ENCODE measurements at regions not wholly inside any gene's neighbourhood (a gene's known extent, or its start where the extent isn't known, plus 50 kb on each side); places are given as distances from the start of the nearest gene placed in this dataset.

- FAIRE-seq (no peak), DNase-seq (ENCODE audit: low read depth, low spot score) (no peak), ATAC-seq (no peak)
- no peak overlapping the region for H3K27ac ChIP-seq (ENCODE audit: control insufficient read depth, insufficient read depth)
- H4K20me1 ChIP-seq (ENCODE audit: control insufficient read depth, insufficient read depth): no peaks in the 10 kb centered on the region
- no peak overlapping the region for H3K4me2 ChIP-seq (ENCODE audit: control insufficient read depth, insufficient read depth)
- BruUV-seq (replicated peaks): no TSS peak
- H3K36me3 ChIP-seq (ENCODE audit: control insufficient read depth in 2 of 2, insufficient read depth in 2 of 2, low read length in 1 of 2): no peaks in the 10 kb centered on the region
- H3K4me3 ChIP-seq: no peak overlapping the region
- no peak overlapping the region for H2AFZ ChIP-seq (ENCODE audit: control insufficient read depth, low read depth, low read length)
- no peaks in the 10 kb centered on the region for H3K27me3 ChIP-seq (replicated peaks in 1 of 2; ENCODE audit: control insufficient read depth in 2 of 2, insufficient read depth in 2 of 2, low read length in 1 of 2)
- RAD21 ChIA-PET (ENCODE audit: unreplicated experiment): no interaction called here
- H3K79me2 ChIP-seq (ENCODE audit: control insufficient read depth, insufficient read depth, low read length): no peaks in the 10 kb centered on the region
- in situ Hi-C loops (cut with MboI): no loop called here
- 25% methylated on average over 2 of the region's 2 CpGs for WGBS (ENCODE audit: insufficient coverage, insufficient replicate concordance, low lambda C conversion rate, missing lambda C conversion rate)
- H3K9ac ChIP-seq (ENCODE audit: control insufficient read depth, insufficient read depth, low read length): no peak overlapping the region
- SMC1A ChIA-PET (ENCODE audit: uncharacterized antibody, unreplicated experiment): no interaction called here
- POLR2A ChIA-PET: no interaction called here
- no peaks in the 10 kb centered on the region for H3K9me3 ChIP-seq (replicated peaks; ENCODE audit: control insufficient read depth, insufficient read depth, low read length)
- intact Hi-C loops (cut with micrococcal nuclease; ENCODE audit: unreplicated experiment): no loop called here
- CTCF ChIA-PET: interaction anchor here (2.1 kb wide), 1 partner anchor 14 kb away, joined by 4 read pairs; no protein-coding TSS in a partner anchor
- H3K4me1 ChIP-seq (ENCODE audit: control insufficient read depth, insufficient read depth, low read length): peaks cover 2% of the 10 kb centered on the region
- TF ChIP-seq MYB (IDR thresholded peaks at IDR 0.05; ENCODE audit: borderline replicate concordance, low read depth, low read length) (no peak), POU2F2 (IDR thresholded peaks at IDR 0.05; ENCODE audit: borderline replicate concordance, low read depth, low read length) (no peak), ZSCAN29 (IDR thresholded peaks at IDR 0.05) (no peak), USF1 (IDR thresholded peaks at IDR 0.05; ENCODE audit: borderline replicate concordance, extremely low read length, insufficient read depth, low read depth, low read length) (no peak), CBX5 (IDR thresholded peaks at IDR 0.05; ENCODE audit: low read depth) (no peak), RFX5 (IDR thresholded peaks at IDR 0.05; ENCODE audit: low read depth, low read length) (no peak), POLR2AphosphoS5 (IDR thresholded peaks at IDR 0.05; ENCODE audit: low read length) (no peak), CHD2 (IDR thresholded peaks at IDR 0.05; ENCODE audit: borderline replicate concordance, low read depth, low read length) (no peak), SIN3A (IDR thresholded peaks at IDR 0.05; ENCODE audit: low read depth, low read length) (no peak), NR2C1 (IDR thresholded peaks at IDR 0.05) (no peak), NRF1 (conservative IDR thresholded peaks at IDR 0.05; ENCODE audit: low read depth, low read length) (no peak), ELK1 (IDR thresholded peaks at IDR 0.05; ENCODE audit: low read depth, low read length) (no peak)
These were observed 101.6 kb downstream of the METRNL start for GRCh38 chr17:83180996-83181481.

All from GM12878 (cell line).